GM10248 (cell line): ENCODE measurements at regions not wholly inside any gene's neighbourhood (a gene's known extent, or its start where the extent isn't known, plus 50 kb on each side); places are given as distances from the start of the nearest gene placed in this dataset.

Source experiments
- CTCF ChIA-PET: fragments of 300-600 bp; sonication (Branson Sonifier 250); formaldehyde crosslinking; extraction: SDS; loops from one replicate; lab custom pipeline; 2021; ENCODE audit warnings: antibody characterized with exemption; lab: Yijun Ruan, JAX
- POLR2A ChIA-PET: fragments of 350-650 bp; sonication (Branson Sonifier 250); formaldehyde crosslinking; extraction: SDS; loops from one replicate; lab custom pipeline; 2020; ENCODE audit warnings: antibody characterized with exemption; lab: Yijun Ruan, JAX
- DNase-seq: peaks from one replicate; pipeline ENCODE4 v3.0.0; 2012; ENCODE audit errors: extremely low spot score
- TF ChIP-seq, protein P1 (sequence below): IDR thresholded peaks from 2 replicates; pipeline ENCODE4 v1.5.1; 2012; ENCODE audit warnings: mild to moderate bottlenecking, low read depth; ENCODE audit errors: extremely low read depth, missing control alignments, control extremely low read depth

DNA sequence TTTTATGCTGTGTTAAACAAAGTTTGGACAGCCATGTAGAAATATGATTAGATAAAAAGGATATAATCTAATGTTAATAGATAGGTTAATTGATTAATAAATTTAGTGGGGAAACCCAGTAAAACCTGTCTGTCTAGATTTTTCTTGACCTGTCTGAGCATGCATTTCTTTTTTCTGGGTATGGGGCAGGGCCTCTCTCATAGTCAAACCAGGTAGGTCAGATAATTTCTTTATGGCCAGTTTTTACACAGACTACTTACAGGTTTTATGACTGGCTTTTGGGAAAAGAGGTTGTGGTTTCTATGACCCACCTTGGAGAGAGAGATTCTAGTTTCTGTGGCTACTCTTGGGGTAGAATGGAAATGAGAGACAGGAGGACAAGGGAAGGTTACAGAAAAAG lies 135.6 kb upstream of the EPHA5 start:
- no peak for DNase-seq
- ChIA-PET CTCF (no interaction called here), POLR2A (no interaction called here)
- TF ChIP-seq, protein P1, sequence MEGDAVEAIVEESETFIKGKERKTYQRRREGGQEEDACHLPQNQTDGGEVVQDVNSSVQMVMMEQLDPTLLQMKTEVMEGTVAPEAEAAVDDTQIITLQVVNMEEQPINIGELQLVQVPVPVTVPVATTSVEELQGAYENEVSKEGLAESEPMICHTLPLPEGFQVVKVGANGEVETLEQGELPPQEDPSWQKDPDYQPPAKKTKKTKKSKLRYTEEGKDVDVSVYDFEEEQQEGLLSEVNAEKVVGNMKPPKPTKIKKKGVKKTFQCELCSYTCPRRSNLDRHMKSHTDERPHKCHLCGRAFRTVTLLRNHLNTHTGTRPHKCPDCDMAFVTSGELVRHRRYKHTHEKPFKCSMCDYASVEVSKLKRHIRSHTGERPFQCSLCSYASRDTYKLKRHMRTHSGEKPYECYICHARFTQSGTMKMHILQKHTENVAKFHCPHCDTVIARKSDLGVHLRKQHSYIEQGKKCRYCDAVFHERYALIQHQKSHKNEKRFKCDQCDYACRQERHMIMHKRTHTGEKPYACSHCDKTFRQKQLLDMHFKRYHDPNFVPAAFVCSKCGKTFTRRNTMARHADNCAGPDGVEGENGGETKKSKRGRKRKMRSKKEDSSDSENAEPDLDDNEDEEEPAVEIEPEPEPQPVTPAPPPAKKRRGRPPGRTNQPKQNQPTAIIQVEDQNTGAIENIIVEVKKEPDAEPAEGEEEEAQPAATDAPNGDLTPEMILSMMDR, result no peak

DNA sequence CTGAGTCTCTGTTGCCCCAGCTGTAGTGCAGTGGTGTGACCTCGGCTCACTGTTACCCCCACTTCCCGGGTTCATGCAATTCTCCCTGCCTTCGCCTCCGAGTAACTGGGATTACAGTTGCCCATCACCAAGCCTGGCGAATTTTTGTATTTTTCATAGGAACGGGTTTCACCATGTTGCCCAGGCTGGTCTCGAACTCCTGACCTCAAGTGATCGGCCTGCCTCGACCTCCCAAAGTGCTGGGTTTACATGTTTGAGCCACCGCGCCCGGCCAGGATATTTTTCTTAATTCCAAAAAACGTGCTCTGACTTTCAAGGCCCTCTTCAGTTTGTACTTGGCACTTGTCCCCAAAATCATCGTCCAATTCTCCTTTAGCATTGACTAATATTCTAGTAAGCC lies 129.2 kb upstream of the EPHA5 start:
- CTCF ChIA-PET, result no interaction called here
- TF ChIP-seq, protein P1, result no peak
- POLR2A ChIA-PET, result no interaction called here
- DNase-seq, result no peak

DNA sequence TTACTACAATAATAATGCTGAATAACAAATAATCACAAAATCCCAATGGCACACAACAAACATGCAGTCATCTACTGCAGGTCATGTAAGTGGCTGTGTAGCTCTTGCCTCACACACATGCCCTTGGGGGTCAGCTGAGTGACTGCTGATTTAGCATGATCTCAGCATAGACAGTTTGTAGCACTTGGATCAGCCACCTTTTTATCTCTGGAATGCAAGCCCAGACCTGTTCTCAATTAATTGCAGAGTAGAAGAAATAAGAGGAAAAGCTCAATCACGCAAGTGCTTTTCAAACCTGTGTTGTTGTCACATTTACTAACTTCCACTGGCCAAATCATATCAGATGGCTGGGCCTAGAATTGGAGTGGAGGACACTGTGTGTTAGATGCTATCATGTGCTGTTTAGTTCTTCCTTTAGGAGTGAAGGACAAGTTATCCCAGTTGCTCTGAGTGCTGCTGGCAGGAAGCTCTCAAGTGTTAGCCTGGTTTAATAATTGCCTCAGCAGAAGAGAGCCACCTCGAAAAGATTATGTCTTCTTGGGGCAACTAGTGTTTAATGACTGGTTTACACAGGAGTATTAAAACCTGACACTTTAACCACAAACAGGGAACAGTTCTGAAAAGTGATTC lies 128.3 kb upstream of the EPHA5 start:
- POLR2A ChIA-PET, result no interaction called here
- CTCF ChIA-PET, result interaction anchor here (1.1 kb wide), 1 partner anchor 12 kb away, joined by 4 read pairs; no protein-coding TSS in a partner anchor
- no peak for DNase-seq
- TF ChIP-seq, protein P1, result no peak

DNA sequence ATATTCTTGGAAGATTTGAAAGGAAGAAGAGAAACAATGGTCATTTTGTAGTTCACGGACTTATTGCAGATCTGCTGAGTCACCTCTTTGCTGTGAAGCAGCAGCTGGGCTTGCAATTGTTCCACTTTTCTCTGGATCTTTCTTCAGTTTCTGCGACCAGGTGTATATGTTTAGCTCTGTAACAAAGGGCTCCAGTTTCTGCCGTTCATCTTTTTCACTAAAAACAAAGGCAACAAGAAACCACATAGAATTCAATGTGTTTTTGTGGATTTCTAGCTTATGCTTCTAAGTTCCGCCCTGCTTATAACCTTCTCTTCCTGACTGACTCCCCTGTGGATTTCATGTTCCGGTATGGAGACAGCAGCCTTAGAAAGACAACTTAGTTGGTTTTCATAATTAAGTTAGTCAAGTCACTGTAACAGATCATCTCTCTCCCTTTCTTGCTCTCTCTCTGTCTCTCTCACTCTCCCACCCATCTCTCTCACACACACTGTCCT lies 121.6 kb upstream of the EPHA5 start:
- ChIA-PET CTCF (no interaction called here), POLR2A (no interaction called here)
- TF ChIP-seq, protein P1, result no peak
- no peak for DNase-seq

DNA sequence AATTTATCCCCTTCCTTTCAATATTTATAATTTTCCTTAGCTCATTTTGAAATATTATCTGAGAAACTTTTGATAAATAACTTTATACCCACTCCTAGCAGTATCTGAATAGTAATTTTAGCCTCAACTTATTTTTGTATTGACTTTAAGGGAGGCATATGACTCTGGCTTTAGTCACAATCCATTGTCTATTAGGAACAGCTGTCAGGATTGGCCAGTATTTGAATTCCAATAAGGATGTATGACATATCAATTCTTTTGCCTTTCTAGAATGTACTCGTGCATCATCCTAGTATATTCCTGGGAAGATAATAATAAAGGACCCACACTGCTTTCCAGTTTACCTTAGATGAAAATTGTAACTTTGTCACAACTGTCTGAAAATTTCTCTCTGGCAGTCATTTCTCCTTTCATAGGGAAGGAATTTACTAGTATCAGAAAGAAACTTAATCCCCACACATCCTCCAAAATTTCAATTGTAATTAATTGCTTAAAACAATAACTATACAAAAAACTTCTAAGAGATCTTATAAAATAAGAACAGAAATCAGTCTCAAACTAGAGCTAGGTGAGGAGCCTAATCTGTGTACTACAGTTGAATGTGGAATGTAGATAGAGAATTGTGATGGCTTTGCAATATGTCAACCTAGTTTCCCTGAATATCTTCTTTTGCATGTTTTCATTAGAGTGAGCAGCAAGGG lies 121.0 kb upstream of the EPHA5 start:
- no peak for DNase-seq
- CTCF ChIA-PET, result no interaction called here
- TF ChIP-seq, protein P1, result no peak
- POLR2A ChIA-PET, result no interaction called here

DNA sequence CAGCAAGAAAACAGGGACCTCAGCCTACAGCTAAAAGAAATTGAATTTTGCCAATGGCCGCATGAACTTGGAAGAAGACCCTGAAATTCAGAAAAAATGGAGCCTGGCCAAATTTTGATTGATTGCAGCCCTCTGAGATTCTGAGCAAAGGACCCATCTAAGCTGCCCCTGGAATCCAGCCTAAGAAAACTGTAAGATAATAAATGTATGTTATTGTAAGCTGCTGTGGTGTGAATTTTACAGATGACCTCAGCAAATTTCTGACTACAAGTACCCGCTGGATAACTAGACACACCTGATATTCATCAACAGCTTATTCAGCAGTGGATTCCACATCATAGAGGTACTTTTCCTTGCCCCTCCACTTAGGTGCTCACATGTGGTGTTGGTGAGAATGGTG lies 119.5 kb upstream of the EPHA5 start:
- no peak for DNase-seq
- POLR2A ChIA-PET, result no interaction called here
- CTCF ChIA-PET, result no interaction called here
- TF ChIP-seq, protein P1, result no peak
